ENCODE measurements at regions not wholly inside any gene's neighbourhood (a gene's known extent, or its start where the extent isn't known, plus 50 kb on each side); places are given as distances from the start of the nearest gene placed in this dataset.

DNA sequence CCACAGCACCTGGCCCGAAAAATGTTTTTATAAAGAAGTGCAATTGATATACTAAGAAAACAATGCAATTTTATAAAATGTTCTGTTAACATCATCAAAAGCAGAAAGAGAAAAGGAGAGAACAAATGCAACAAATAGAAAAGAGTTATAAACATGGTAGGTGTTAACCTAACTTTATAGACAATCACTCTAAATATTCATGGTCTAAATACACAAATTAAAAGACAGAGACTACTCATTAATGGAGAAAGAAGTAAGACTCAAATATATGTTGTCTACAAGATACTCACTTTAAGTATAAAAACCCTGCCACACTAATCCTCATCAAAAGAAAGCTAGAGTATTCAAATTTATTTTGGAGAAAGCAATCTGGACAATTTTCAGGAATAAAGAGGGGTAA, 425.3 kb upstream of the ANKRD30A start:
- no peak overlapping the region for H3K4me3 Mint-ChIP-seq

DNA sequence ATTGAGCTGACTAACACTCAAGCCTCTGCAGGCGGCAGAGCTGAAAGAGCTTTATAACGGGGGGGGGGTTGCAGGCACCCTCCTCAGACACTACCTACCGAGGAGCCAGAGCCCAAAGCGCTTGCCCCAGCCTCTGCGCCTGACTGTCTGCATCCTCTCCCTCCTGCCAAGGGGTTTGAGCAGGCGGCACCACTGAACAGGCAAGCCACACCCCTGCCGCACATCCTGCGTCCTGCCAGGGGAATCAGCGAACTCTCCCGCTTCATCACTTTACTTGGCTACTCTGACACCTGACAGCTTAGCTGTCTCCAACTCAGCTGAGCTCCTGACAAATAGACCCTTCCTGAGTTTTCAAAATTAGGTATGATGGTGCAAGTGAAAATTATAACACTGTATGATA, 432.6 kb upstream of the ANKRD30A start:
- Histone ChIP-seq H3K9me3 (replicated peaks in 1 of 2; ENCODE audit: control insufficient read depth in 1 of 2, insufficient read depth in 1 of 2, low read length in 2 of 2) (peaks cover 0 to 22% of the 10 kb centered on the region in 2 donors), H3K9ac (ENCODE audit: insufficient read depth, low read length, poor library complexity, severe bottlenecking) (no peak overlapping the region), H3K27me3 (ENCODE audit: control insufficient read depth in 2 of 2, insufficient read depth in 2 of 2, low read length in 2 of 2) (no peaks in the 10 kb centered on the region), H3K79me2 (ENCODE audit: insufficient read depth, low read length) (no peaks in the 10 kb centered on the region), H4K20me1 (ENCODE audit: insufficient read depth, low read length) (no peaks in the 10 kb centered on the region), H3K27ac (ENCODE audit: low read depth in 1 of 2, low read length in 2 of 2) (no peak overlapping the region), H3K4me1 (ENCODE audit: control insufficient read depth in 1 of 2, insufficient read depth in 2 of 2, low read length in 2 of 2) (no peaks in the 10 kb centered on the region), H3K4me3 (replicated peaks in 1 of 3; ENCODE audit: low read depth in 2 of 3, low read length in 3 of 3) (no peak overlapping the region), H3K36me3 (replicated peaks in 1 of 2; ENCODE audit: control insufficient read depth in 1 of 2, insufficient read depth in 2 of 2, low read length in 2 of 2) (no peaks in the 10 kb centered on the region), H3K4me2 (replicated peaks; ENCODE audit: extremely low read depth, low read length, poor library complexity, severe bottlenecking) (no peak overlapping the region), H2AFZ (ENCODE audit: insufficient read depth, low read depth, low read length, poor library complexity, severe bottlenecking) (no peak overlapping the region)
- intact Hi-C loops (cut with micrococcal nuclease): no loop called here
- no peak for DNase-seq
- TF ChIP-seq, protein P1, sequence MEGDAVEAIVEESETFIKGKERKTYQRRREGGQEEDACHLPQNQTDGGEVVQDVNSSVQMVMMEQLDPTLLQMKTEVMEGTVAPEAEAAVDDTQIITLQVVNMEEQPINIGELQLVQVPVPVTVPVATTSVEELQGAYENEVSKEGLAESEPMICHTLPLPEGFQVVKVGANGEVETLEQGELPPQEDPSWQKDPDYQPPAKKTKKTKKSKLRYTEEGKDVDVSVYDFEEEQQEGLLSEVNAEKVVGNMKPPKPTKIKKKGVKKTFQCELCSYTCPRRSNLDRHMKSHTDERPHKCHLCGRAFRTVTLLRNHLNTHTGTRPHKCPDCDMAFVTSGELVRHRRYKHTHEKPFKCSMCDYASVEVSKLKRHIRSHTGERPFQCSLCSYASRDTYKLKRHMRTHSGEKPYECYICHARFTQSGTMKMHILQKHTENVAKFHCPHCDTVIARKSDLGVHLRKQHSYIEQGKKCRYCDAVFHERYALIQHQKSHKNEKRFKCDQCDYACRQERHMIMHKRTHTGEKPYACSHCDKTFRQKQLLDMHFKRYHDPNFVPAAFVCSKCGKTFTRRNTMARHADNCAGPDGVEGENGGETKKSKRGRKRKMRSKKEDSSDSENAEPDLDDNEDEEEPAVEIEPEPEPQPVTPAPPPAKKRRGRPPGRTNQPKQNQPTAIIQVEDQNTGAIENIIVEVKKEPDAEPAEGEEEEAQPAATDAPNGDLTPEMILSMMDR (IDR thresholded peaks at IDR 0.05): no peak
- Mint-ChIP-seq H3K4me1 (no peaks in the 10 kb centered on the region), H3K4me3 (no peak overlapping the region), H3K36me3 (no peaks in the 10 kb centered on the region), H3K27ac (no peak overlapping the region), H3K27me3 (ENCODE audit: low read depth in 3 of 3) (peaks cover 0 to 2% (median 1%) of the 10 kb centered on the region in 3 donors), H3K9me3 (peaks cover 2 to 35% (median 14%) of the 10 kb centered on the region in 7 donors)
- WGBS (ENCODE audit: insufficient coverage): 91% methylated on average over 7 of the region's 10 CpGs

More for the DNA sequence above, 425.3 kb upstream of the ANKRD30A start:
- no CpG with 5 or more reads among the region's 1 CpG for WGBS (ENCODE audit: insufficient coverage)
- H3K36me3 Mint-ChIP-seq: no peaks in the 10 kb centered on the region
- H3K4me1 Mint-ChIP-seq: no peaks in the 10 kb centered on the region
- no peak overlapping the region for H3K4me2 ChIP-seq (replicated peaks; ENCODE audit: extremely low read depth, low read length, poor library complexity, severe bottlenecking)
- no peaks in the 10 kb centered on the region for H3K36me3 ChIP-seq (replicated peaks in 1 of 2; ENCODE audit: control insufficient read depth in 1 of 2, insufficient read depth in 2 of 2, low read length in 2 of 2)
- no peak overlapping the region for H3K27ac Mint-ChIP-seq
- peaks cover 0 to 2% (median 0%) of the 10 kb centered on the region in 3 donors for H3K27me3 Mint-ChIP-seq (ENCODE audit: low read depth in 3 of 3)
- H4K20me1 ChIP-seq (ENCODE audit: insufficient read depth, low read length): no peaks in the 10 kb centered on the region
- no peak overlapping the region for H2AFZ ChIP-seq (ENCODE audit: insufficient read depth, low read depth, low read length, poor library complexity, severe bottlenecking)
- peaks cover 0 to 9% of the 10 kb centered on the region in 2 donors for H3K9me3 ChIP-seq (replicated peaks in 1 of 2; ENCODE audit: control insufficient read depth in 1 of 2, insufficient read depth in 1 of 2, low read length in 2 of 2)
- no peaks in the 10 kb centered on the region for H3K27me3 ChIP-seq (ENCODE audit: control insufficient read depth in 2 of 2, insufficient read depth in 2 of 2, low read length in 2 of 2)
- no peak overlapping the region for H3K9ac ChIP-seq (ENCODE audit: insufficient read depth, low read length, poor library complexity, severe bottlenecking)
- no peak for DNase-seq
- H3K4me3 ChIP-seq (replicated peaks in 1 of 3; ENCODE audit: low read depth in 2 of 3, low read length in 3 of 3): no peak overlapping the region
- intact Hi-C loops (cut with micrococcal nuclease): no loop called here
- H3K79me2 ChIP-seq (ENCODE audit: insufficient read depth, low read length): no peaks in the 10 kb centered on the region
- no peaks in the 10 kb centered on the region for H3K4me1 ChIP-seq (ENCODE audit: control insufficient read depth in 1 of 2, insufficient read depth in 2 of 2, low read length in 2 of 2)
- H3K9me3 Mint-ChIP-seq: peaks cover 2 to 21% (median 14%) of the 10 kb centered on the region in 7 donors
- no peak overlapping the region for H3K27ac ChIP-seq (ENCODE audit: low read depth in 1 of 2, low read length in 2 of 2)
- TF ChIP-seq, protein P1 (IDR thresholded peaks at IDR 0.05): no peak
